GM12891 (cell line): ENCODE measurements at regions not wholly inside any gene's neighbourhood (a gene's known extent, or its start where the extent isn't known, plus 50 kb on each side); places are given as distances from the start of the nearest gene placed in this dataset.
"Not testable (repeated sequence)": the region's sequence is repeated elsewhere in the genome, so short reads cannot be mapped to it uniquely, and the experiment has no call there.

Source experiments
- DNase-seq: peaks from one replicate; pipeline ENCODE4 v3.0.0; 2011; ENCODE audit warnings: low spot score; ENCODE audit not compliant: insufficient read length
- FAIRE-seq: peaks from 2 replicates; lab custom pipeline; 2011; peaks lifted over from hg19 to GRCh38; lab: Jason Lieb, UNC
- PAX5 ChIP-seq: IDR thresholded peaks from 2 replicates; pipeline ENCODE4 v1.6.1; 2011; ENCODE audit warnings: low read length, moderate library complexity, mild to moderate bottlenecking; ENCODE audit not compliant: insufficient read depth, severe bottlenecking
- POLR2A ChIP-seq: IDR thresholded peaks from 2 replicates; pipeline ENCODE4 v1.6.1; 2011; ENCODE audit warnings: low read depth, low read length, control low read depth
- POLR2AphosphoS5 ChIP-seq: IDR thresholded peaks from 2 replicates; pipeline ENCODE4 v1.6.1; 2011; ENCODE audit warnings: low read depth, low read length, control low read depth
- POU2F2 ChIP-seq: IDR thresholded peaks from 2 replicates; pipeline ENCODE4 v1.6.1; 2011; ENCODE audit warnings: low read depth, mild to moderate bottlenecking, control low read depth, low read length, moderate library complexity
- SPI1 ChIP-seq: IDR thresholded peaks from 2 replicates; pipeline ENCODE4 v1.6.1; 2011; ENCODE audit warnings: low read depth, low read length, control low read depth
- TAF1 ChIP-seq: IDR thresholded peaks from 2 replicates; pipeline ENCODE4 v1.6.1; 2011; ENCODE audit warnings: low read depth, low read length, control low read depth

GRCh38 chr1:173392895-173393658, 84.1 kb upstream of the PRDX6 start:
- DNase-seq (no peak), FAIRE-seq (no peak)
- no peak for TF ChIP-seq POLR2AphosphoS5
- TF ChIP-seq POLR2A: no peak
- no peak for TF ChIP-seq POU2F2
- TF ChIP-seq PAX5: no peak
- TF ChIP-seq TAF1: no peak
- no peak for TF ChIP-seq SPI1

- no peak for TF ChIP-seq TAF1
- no peak for TF ChIP-seq POLR2A
- TF ChIP-seq POLR2AphosphoS5: no peak
- no peak for TF ChIP-seq SPI1
- no peak for TF ChIP-seq POU2F2
- DNase-seq: no peak
- no peak for FAIRE-seq
Measured at GRCh38 chr1:173393659-173394000, 83.5 kb upstream of the PRDX6 start.

- not testable (repeated sequence) for FAIRE-seq, DNase-seq
Measured at GRCh38 chr1:173394813-173395212, 82.3 kb upstream of the PRDX6 start.

- TF ChIP-seq POLR2AphosphoS5: no peak
- no peak for TF ChIP-seq SPI1
- no peak for TF ChIP-seq PAX5
- no peak for TF ChIP-seq TAF1
- TF ChIP-seq POLR2A: no peak
- no peak for TF ChIP-seq POU2F2
- FAIRE-seq (no peak), DNase-seq (no peak)
Measured at GRCh38 chr1:173395762-173396161, 81.4 kb upstream of the PRDX6 start.

- no peak for DNase-seq
- TF ChIP-seq POLR2AphosphoS5 (no peak), PAX5 (no peak), POU2F2 (no peak), SPI1 (no peak), POLR2A (no peak), TAF1 (no peak)
- no peak for FAIRE-seq
Measured at GRCh38 chr1:173400387-173400995, 76.6 kb upstream of the PRDX6 start.

GRCh38 chr1:173403996-173404395, 73.1 kb upstream of the PRDX6 start:
- FAIRE-seq (no peak), DNase-seq (no peak)
- no peak for TF ChIP-seq POLR2AphosphoS5
- TF ChIP-seq TAF1: no peak
- no peak for TF ChIP-seq PAX5
- no peak for TF ChIP-seq POU2F2
- no peak for TF ChIP-seq SPI1
- TF ChIP-seq POLR2A: no peak

- DNase-seq: no peak
- FAIRE-seq: no peak
- no peak for TF ChIP-seq POU2F2
- no peak for TF ChIP-seq SPI1
- no peak for TF ChIP-seq PAX5
- no peak for TF ChIP-seq TAF1
- TF ChIP-seq POLR2A: no peak
- TF ChIP-seq POLR2AphosphoS5: no peak
Measured at GRCh38 chr1:173405281-173405680, 71.9 kb upstream of the PRDX6 start.

GRCh38 chr1:173405834-173406233, 71.3 kb upstream of the PRDX6 start:
- FAIRE-seq (peak; percentile 62), DNase-seq (no peak)
- TF ChIP-seq SPI1: no peak
- no peak for TF ChIP-seq TAF1
- no peak for TF ChIP-seq POLR2A
- no peak for TF ChIP-seq POU2F2
- TF ChIP-seq PAX5: no peak
- TF ChIP-seq POLR2AphosphoS5: no peak

- DNase-seq (no peak), FAIRE-seq (peak; percentile 89)
- 0 out of 2 replicates have a peak, but pooled peaks have one; percentile 48 for TF ChIP-seq POLR2AphosphoS5
- TF ChIP-seq SPI1: no peak
- no peak for TF ChIP-seq POU2F2
- TF ChIP-seq PAX5: no peak
- peak; percentile 45; the same call in 1 of the 2 replicates for TF ChIP-seq POLR2A
Measured at GRCh38 chr1:173406783-173407230, 70.3 kb upstream of the PRDX6 start.
